ENCODE measurements at regions not wholly inside any gene's neighbourhood (a gene's known extent, or its start where the extent isn't known, plus 50 kb on each side); places are given as distances from the start of the nearest gene placed in this dataset.

- H3K9me3 Mint-ChIP-seq = no peaks in the 10 kb centered on the region
- 0 out of 2 replicates have a peak, but pooled peaks cover 3% of the 10 kb centered on the region for H3K36me3 Mint-ChIP-seq
- H3K4me1 Mint-ChIP-seq = no peaks in the 10 kb centered on the region
- TF ChIP-seq CDX4 (CRISPR knock-in tag; IDR thresholded peaks at IDR 0.05; ENCODE audit: borderline replicate concordance) (no peak), TEAD4 (CRISPR knock-in tag; IDR thresholded peaks at IDR 0.05) (no peak), FOXJ3 (CRISPR knock-in tag; IDR thresholded peaks at IDR 0.05; ENCODE audit: borderline replicate concordance) (no peak), TEAD1 (CRISPR knock-in tag; IDR thresholded peaks at IDR 0.05) (no peak), TCF7 (CRISPR knock-in tag; IDR thresholded peaks at IDR 0.05; ENCODE audit: low read depth) (no peak), ZMAT4 (CRISPR knock-in tag; IDR thresholded peaks at IDR 0.05) (no peak), PRRX2 (CRISPR knock-in tag; IDR thresholded peaks at IDR 0.05) (no peak), EMX1 (CRISPR knock-in tag; IDR thresholded peaks at IDR 0.05) (no peak), ZNF423 (CRISPR knock-in tag; IDR thresholded peaks at IDR 0.05) (no peak)
- TF ChIP-seq, protein P1, sequence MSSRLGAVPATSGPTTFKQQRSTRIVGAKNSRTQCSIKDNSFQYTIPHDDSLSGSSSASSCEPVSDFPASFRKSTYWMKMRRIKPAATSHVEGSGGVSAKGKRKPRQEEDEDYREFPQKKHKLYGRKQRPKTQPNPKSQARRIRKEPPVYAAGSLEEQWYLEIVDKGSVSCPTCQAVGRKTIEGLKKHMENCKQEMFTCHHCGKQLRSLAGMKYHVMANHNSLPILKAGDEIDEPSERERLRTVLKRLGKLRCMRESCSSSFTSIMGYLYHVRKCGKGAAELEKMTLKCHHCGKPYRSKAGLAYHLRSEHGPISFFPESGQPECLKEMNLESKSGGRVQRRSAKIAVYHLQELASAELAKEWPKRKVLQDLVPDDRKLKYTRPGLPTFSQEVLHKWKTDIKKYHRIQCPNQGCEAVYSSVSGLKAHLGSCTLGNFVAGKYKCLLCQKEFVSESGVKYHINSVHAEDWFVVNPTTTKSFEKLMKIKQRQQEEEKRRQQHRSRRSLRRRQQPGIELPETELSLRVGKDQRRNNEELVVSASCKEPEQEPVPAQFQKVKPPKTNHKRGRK (CRISPR knock-in tag; IDR thresholded peaks at IDR 0.05; ENCODE audit: borderline replicate concordance) = no peak
- TF ChIP-seq, protein P2, sequence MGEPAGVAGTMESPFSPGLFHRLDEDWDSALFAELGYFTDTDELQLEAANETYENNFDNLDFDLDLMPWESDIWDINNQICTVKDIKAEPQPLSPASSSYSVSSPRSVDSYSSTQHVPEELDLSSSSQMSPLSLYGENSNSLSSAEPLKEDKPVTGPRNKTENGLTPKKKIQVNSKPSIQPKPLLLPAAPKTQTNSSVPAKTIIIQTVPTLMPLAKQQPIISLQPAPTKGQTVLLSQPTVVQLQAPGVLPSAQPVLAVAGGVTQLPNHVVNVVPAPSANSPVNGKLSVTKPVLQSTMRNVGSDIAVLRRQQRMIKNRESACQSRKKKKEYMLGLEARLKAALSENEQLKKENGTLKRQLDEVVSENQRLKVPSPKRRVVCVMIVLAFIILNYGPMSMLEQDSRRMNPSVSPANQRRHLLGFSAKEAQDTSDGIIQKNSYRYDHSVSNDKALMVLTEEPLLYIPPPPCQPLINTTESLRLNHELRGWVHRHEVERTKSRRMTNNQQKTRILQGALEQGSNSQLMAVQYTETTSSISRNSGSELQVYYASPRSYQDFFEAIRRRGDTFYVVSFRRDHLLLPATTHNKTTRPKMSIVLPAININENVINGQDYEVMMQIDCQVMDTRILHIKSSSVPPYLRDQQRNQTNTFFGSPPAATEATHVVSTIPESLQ (CRISPR knock-in tag; IDR thresholded peaks at IDR 0.05) = no peak
- ChIA-PET POLR2A (no interaction called here), CTCF (no interaction called here)
- ATAC-seq (no peak), DNase-seq (ENCODE audit: low spot score) (no peak)
- peaks cover 3% of the 10 kb centered on the region; the same call in 1 of the 2 replicates for H3K27me3 Mint-ChIP-seq (ENCODE audit: low read depth)
- H3K27ac Mint-ChIP-seq = no peak overlapping the region
- H3K4me3 Mint-ChIP-seq = no peak overlapping the region
These were observed 503.2 kb upstream of the B3GAT1 start for GRCh38 chr11:134915212-134915611.

GRCh38 chr11:134913999-134914590 lies 502.1 kb upstream of the B3GAT1 start:
- peaks cover 7% of the 10 kb centered on the region for H3K9me3 Mint-ChIP-seq
- no peak for DNase-seq (ENCODE audit: low spot score)
- no peaks in the 10 kb centered on the region for H3K4me1 Mint-ChIP-seq
- H3K27ac Mint-ChIP-seq = no peak overlapping the region
- 0 out of 2 replicates have a peak, but pooled peaks cover 3% of the 10 kb centered on the region for H3K36me3 Mint-ChIP-seq
- H3K4me3 Mint-ChIP-seq = no peak overlapping the region
- POLR2A ChIA-PET = no interaction called here
- no peak for ATAC-seq
- CTCF ChIA-PET = no interaction called here
- peaks cover 3% of the 10 kb centered on the region; the same call in 1 of the 2 replicates for H3K27me3 Mint-ChIP-seq (ENCODE audit: low read depth)
- no peak for TF ChIP-seq ATF1 (CRISPR knock-in tag; IDR thresholded peaks at IDR 0.05)
- TF ChIP-seq, protein P3, sequence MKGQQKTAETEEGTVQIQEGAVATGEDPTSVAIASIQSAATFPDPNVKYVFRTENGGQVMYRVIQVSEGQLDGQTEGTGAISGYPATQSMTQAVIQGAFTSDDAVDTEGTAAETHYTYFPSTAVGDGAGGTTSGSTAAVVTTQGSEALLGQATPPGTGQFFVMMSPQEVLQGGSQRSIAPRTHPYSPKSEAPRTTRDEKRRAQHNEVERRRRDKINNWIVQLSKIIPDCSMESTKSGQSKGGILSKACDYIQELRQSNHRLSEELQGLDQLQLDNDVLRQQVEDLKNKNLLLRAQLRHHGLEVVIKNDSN (CRISPR knock-in tag; IDR thresholded peaks at IDR 0.05) = no peak

- Mint-ChIP-seq H3K36me3 (0 out of 2 replicates have a peak, but pooled peaks cover 3% of the 10 kb centered on the region), H3K27me3 (ENCODE audit: low read depth) (peaks cover 3% of the 10 kb centered on the region), H3K27ac (no peak overlapping the region), H3K9me3 (peaks cover 7% of the 10 kb centered on the region), H3K4me3 (no peak overlapping the region), H3K4me1 (no peaks in the 10 kb centered on the region)
- ATAC-seq = no peak
- ChIA-PET POLR2A (no interaction called here), CTCF (no interaction called here)
- DNase-seq (ENCODE audit: low spot score) = no peak
- TF ChIP-seq GRHL2 (CRISPR knock-in tag; IDR thresholded peaks at IDR 0.05; ENCODE audit: insufficient replicate concordance, severe bottlenecking) (no peak), MYBL2 (CRISPR knock-in tag; IDR thresholded peaks at IDR 0.05) (no peak), ZMAT4 (CRISPR knock-in tag; IDR thresholded peaks at IDR 0.05) (no peak), ZNF396 (CRISPR knock-in tag; IDR thresholded peaks at IDR 0.05; ENCODE audit: borderline replicate concordance) (no peak)
- TF ChIP-seq, protein P4, sequence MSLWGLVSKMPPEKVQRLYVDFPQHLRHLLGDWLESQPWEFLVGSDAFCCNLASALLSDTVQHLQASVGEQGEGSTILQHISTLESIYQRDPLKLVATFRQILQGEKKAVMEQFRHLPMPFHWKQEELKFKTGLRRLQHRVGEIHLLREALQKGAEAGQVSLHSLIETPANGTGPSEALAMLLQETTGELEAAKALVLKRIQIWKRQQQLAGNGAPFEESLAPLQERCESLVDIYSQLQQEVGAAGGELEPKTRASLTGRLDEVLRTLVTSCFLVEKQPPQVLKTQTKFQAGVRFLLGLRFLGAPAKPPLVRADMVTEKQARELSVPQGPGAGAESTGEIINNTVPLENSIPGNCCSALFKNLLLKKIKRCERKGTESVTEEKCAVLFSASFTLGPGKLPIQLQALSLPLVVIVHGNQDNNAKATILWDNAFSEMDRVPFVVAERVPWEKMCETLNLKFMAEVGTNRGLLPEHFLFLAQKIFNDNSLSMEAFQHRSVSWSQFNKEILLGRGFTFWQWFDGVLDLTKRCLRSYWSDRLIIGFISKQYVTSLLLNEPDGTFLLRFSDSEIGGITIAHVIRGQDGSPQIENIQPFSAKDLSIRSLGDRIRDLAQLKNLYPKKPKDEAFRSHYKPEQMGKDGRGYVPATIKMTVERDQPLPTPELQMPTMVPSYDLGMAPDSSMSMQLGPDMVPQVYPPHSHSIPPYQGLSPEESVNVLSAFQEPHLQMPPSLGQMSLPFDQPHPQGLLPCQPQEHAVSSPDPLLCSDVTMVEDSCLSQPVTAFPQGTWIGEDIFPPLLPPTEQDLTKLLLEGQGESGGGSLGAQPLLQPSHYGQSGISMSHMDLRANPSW (CRISPR knock-in tag; conservative IDR thresholded peaks at IDR 0.05; ENCODE audit: low read depth) = no peak
- TF ChIP-seq, protein P5, sequence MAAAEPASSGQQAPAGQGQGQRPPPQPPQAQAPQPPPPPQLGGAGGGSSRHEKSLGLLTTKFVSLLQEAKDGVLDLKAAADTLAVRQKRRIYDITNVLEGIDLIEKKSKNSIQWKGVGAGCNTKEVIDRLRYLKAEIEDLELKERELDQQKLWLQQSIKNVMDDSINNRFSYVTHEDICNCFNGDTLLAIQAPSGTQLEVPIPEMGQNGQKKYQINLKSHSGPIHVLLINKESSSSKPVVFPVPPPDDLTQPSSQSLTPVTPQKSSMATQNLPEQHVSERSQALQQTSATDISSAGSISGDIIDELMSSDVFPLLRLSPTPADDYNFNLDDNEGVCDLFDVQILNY (CRISPR knock-in tag; IDR thresholded peaks at IDR 0.05) = no peak
These were observed 501.3 kb upstream of the B3GAT1 start for GRCh38 chr11:134913391-134913790.

Measured in WTC11 (cell line).